ENCODE measurements at regions not wholly inside any gene's neighbourhood (a gene's known extent, or its start where the extent isn't known, plus 50 kb on each side); places are given as distances from the start of the nearest gene placed in this dataset.

GRCh38 chr7:128168667-128169210 is 72.3 kb upstream of the LEP start:
- no peak for DNase-seq

GRCh38 chr7:128170461-128170860 is 70.6 kb upstream of the LEP start:
- DNase-seq: no peak

GRCh38 chr7:128171342-128171918 is 69.6 kb upstream of the LEP start:
- DNase-seq: no peak

GRCh38 chr7:128172151-128172550 is 68.9 kb upstream of the LEP start:
- peak; percentile 50 for DNase-seq

- no peak for DNase-seq
Observed at GRCh38 chr7:128172963-128173362, 68.1 kb upstream of the LEP start.

- DNase-seq: peak; percentile 98
Observed at GRCh38 chr7:128174386-128174785, 66.7 kb upstream of the LEP start.

- no peak for DNase-seq
Observed at GRCh38 chr7:128176696-128177095, 64.4 kb upstream of the LEP start.

GRCh38 chr7:128177768-128178550 is 63.1 kb upstream of the LEP start:
- DNase-seq: no peak

GRCh38 chr7:128178611-128179010 is 62.5 kb upstream of the LEP start:
- DNase-seq: no peak

GRCh38 chr7:128188396-128189230 is 52.5 kb upstream of the LEP start:
- no peak for DNase-seq

GRCh38 chr7:128189231-128189930 is 51.7 kb upstream of the LEP start:
- no peak for DNase-seq

GRCh38 chr7:128190051-128190647 is 50.9 kb upstream of the LEP start:
- no peak for DNase-seq

GRCh38 chr7:128191136-128191844 is 49.8 kb upstream of the LEP start:
- no peak for DNase-seq
